Ascending aorta (tissue), 2 donors: ENCODE measurements at regions not wholly inside any gene's neighbourhood (a gene's known extent, or its start where the extent isn't known, plus 50 kb on each side); places are given as distances from the start of the nearest gene placed in this dataset.

Experiments
- DNase-seq, 2 donors: peaks; one replicate each; pipeline ENCODE4 v3.0.0-alpha.2; 2019; ENCODE audit warnings: low spot score in 2 of 2
- H3K27ac ChIP-seq, 2 donors: fragments of 200-600 bp; sonication (generic); one replicate each; pipeline ENCODE4 v1.5.1; 2016 to 2017; ENCODE audit warnings: mild to moderate bottlenecking in 1 of 2
- H3K27me3 ChIP-seq: fragments of 200-600 bp; sonication (generic); one replicate; pipeline ENCODE4 v1.5.1; 2017
- H3K36me3 ChIP-seq, 2 donors: fragments of 200-600 bp; sonication (generic); one replicate each; pipeline ENCODE4 v1.5.1; 2016
- H3K4me1 ChIP-seq, 2 donors: fragments of 200-600 bp; sonication (generic); one replicate each; pipeline ENCODE4 v1.5.1; 2016 to 2017; ENCODE audit warnings: mild to moderate bottlenecking in 1 of 2
- H3K4me3 ChIP-seq, 2 donors: fragments of 200-600 bp; sonication (generic); one replicate each; pipeline ENCODE4 v1.5.1; 2016 to 2017; ENCODE audit warnings: mild to moderate bottlenecking in 1 of 2
- H3K9me3 ChIP-seq, 2 donors: fragments of 200-600 bp; sonication (generic); one replicate each; pipeline ENCODE4 v1.5.1; 2016
- CTCF ChIP-seq, 3 experiments: fragments of 200-600 bp in 2 of 3; fragments of 450-650 bp in 1 of 3; sonication (generic) in 2 of 3; IDR thresholded peaks; one replicate each; pipeline ENCODE4 v1.5.1; 2016 to 2019; ENCODE audit warnings: antibody characterized with exemption in 3 of 3, mild to moderate bottlenecking in 1 of 3, moderate library complexity in 1 of 3
- intact Hi-C: fragments of 100-400 bp; cut with DNase I; formaldehyde crosslinking; loops from one replicate; pipeline ENCODE4 v1.15.1; 2023

- no peak overlapping the region for H3K27ac ChIP-seq
- TF ChIP-seq CTCF (IDR thresholded peaks at IDR 0.05), result no peak
- H3K27me3 ChIP-seq, result no peaks in the 10 kb centered on the region
- peak in 1 of 2 donors; percentile 27 for DNase-seq
- H3K36me3 ChIP-seq, result no peaks in the 10 kb centered on the region
- intact Hi-C loops, result no loop called here
- no peak overlapping the region for H3K4me3 ChIP-seq
- no peaks in the 10 kb centered on the region for H3K9me3 ChIP-seq
- H3K4me1 ChIP-seq, result no peaks in the 10 kb centered on the region
Measured at GRCh38 chr13:111914241-111915103, 152.5 kb upstream of the SOX1 start.

- Histone ChIP-seq H3K27me3 (no peaks in the 10 kb centered on the region), H3K9me3 (no peaks in the 10 kb centered on the region), H3K27ac (no peak overlapping the region), H3K4me3 (no peak overlapping the region), H3K4me1 (no peaks in the 10 kb centered on the region), H3K36me3 (no peaks in the 10 kb centered on the region)
- DNase-seq, result peak in 1 of 2 donors; percentile 45
- no peak for TF ChIP-seq CTCF (IDR thresholded peaks at IDR 0.05)
- intact Hi-C loops, result no loop called here
Measured at GRCh38 chr13:111915104-111915551, 151.8 kb upstream of the SOX1 start.

GRCh38 chr13:111916201-111916600 is 150.7 kb upstream of the SOX1 start:
- H3K27me3 ChIP-seq, result no peaks in the 10 kb centered on the region
- TF ChIP-seq CTCF (IDR thresholded peaks at IDR 0.05), result no peak
- DNase-seq, result peak in 1 of 2 donors; percentile 19
- no peaks in the 10 kb centered on the region for H3K4me1 ChIP-seq
- intact Hi-C loops, result no loop called here
- H3K27ac ChIP-seq, result no peak overlapping the region
- H3K36me3 ChIP-seq, result no peaks in the 10 kb centered on the region
- H3K9me3 ChIP-seq, result no peaks in the 10 kb centered on the region
- H3K4me3 ChIP-seq, result no peak overlapping the region

- H3K27me3 ChIP-seq, result no peaks in the 10 kb centered on the region
- H3K36me3 ChIP-seq, result no peaks in the 10 kb centered on the region
- no peak overlapping the region for H3K4me3 ChIP-seq
- TF ChIP-seq CTCF (IDR thresholded peaks at IDR 0.05), result no peak
- DNase-seq, result peak in 1 of 2 donors; percentile 35
- H3K27ac ChIP-seq, result no peak overlapping the region
- H3K9me3 ChIP-seq, result no peaks in the 10 kb centered on the region
- H3K4me1 ChIP-seq, result no peaks in the 10 kb centered on the region
- intact Hi-C loops, result no loop called here
Measured at GRCh38 chr13:111917086-111917485, 149.9 kb upstream of the SOX1 start.

GRCh38 chr13:111917901-111918300 is 149.0 kb upstream of the SOX1 start:
- no peaks in the 10 kb centered on the region for H3K4me1 ChIP-seq
- no peaks in the 10 kb centered on the region for H3K9me3 ChIP-seq
- intact Hi-C loops, result no loop called here
- no peaks in the 10 kb centered on the region for H3K36me3 ChIP-seq
- peak in 1 of 2 donors; percentile 50 for DNase-seq
- no peak for TF ChIP-seq CTCF (IDR thresholded peaks at IDR 0.05)
- H3K27me3 ChIP-seq, result no peaks in the 10 kb centered on the region
- H3K4me3 ChIP-seq, result no peak overlapping the region
- H3K27ac ChIP-seq, result no peak overlapping the region
